AG04450 (cell line): ENCODE measurements at regions not wholly inside any gene's neighbourhood (a gene's known extent, or its start where the extent isn't known, plus 50 kb on each side); places are given as distances from the start of the nearest gene placed in this dataset.

Source experiments
- CTCF ChIA-PET: fragments of 300-600, 350-600 bp; formaldehyde crosslinking; extraction: SDS; loops from one replicate; lab custom pipeline; 2022; ENCODE audit warnings: antibody characterized with exemption, inconsistent platforms; lab: Charles Lee
- POLR2A ChIA-PET: fragments of 350-600 bp; formaldehyde crosslinking; extraction: SDS; loops from one replicate; lab custom pipeline; 2021; ENCODE audit warnings: antibody characterized with exemption, inconsistent platforms; lab: Yijun Ruan, JAX
- DNase-seq: peaks from one replicate; pipeline ENCODE4 v3.0.0-alpha.2; 2011; ENCODE audit warnings: low read depth, low spot score
- H3K27ac ChIP-seq: one replicate; pipeline ENCODE4 v1.5.1; 2012; ENCODE audit warnings: low read depth, low read length, control low read depth
- H3K27me3 ChIP-seq: one replicate; pipeline ENCODE4 v1.6.0; 2012; ENCODE audit warnings: low read length; ENCODE audit not compliant: control insufficient read depth, insufficient read depth
- H3K4me3 ChIP-seq: 2 replicates; pipeline ENCODE4 v1.5.1; 2011; ENCODE audit warnings: mild to moderate bottlenecking, low read depth, low read length, control low read depth
- H3K9me3 ChIP-seq: 2 replicates; pipeline ENCODE4 v1.5.1; 2012; ENCODE audit warnings: low read length; ENCODE audit not compliant: control insufficient read depth, insufficient read depth
- TF ChIP-seq, protein P1 (sequence below): IDR thresholded peaks from 2 replicates; pipeline ENCODE4 v1.5.1; 2011; ENCODE audit warnings: low read depth, low read length, control low read depth, inconsistent platforms

DNA sequence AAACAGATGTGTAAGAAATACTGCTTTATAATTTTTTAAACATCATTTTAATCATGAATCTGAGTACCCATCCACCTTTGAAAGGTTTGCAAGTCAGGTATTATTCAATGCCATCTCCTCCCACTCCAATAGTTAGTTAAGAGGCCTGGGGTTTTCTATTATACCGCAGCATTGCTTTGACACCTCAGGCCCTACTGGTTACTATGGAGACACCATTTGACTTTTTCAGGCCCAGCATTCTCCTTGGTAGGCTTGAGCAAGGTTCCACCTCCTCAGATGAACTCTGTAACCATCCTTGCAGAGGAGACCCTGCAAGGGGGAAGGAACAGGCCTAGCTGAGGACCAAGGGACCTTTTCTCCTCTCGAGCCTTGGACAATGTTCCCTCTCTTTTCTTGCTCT lies 326.9 kb upstream of the NPSR1 start:
- Histone ChIP-seq H3K9me3 (no peaks in the 10 kb centered on the region), H3K4me3 (no peak overlapping the region), H3K27ac (no peak overlapping the region), H3K27me3 (no peaks in the 10 kb centered on the region)
- POLR2A ChIA-PET, result no interaction called here
- TF ChIP-seq, protein P1, sequence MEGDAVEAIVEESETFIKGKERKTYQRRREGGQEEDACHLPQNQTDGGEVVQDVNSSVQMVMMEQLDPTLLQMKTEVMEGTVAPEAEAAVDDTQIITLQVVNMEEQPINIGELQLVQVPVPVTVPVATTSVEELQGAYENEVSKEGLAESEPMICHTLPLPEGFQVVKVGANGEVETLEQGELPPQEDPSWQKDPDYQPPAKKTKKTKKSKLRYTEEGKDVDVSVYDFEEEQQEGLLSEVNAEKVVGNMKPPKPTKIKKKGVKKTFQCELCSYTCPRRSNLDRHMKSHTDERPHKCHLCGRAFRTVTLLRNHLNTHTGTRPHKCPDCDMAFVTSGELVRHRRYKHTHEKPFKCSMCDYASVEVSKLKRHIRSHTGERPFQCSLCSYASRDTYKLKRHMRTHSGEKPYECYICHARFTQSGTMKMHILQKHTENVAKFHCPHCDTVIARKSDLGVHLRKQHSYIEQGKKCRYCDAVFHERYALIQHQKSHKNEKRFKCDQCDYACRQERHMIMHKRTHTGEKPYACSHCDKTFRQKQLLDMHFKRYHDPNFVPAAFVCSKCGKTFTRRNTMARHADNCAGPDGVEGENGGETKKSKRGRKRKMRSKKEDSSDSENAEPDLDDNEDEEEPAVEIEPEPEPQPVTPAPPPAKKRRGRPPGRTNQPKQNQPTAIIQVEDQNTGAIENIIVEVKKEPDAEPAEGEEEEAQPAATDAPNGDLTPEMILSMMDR, result no peak
- CTCF ChIA-PET, result no interaction called here
- no peak for DNase-seq

DNA sequence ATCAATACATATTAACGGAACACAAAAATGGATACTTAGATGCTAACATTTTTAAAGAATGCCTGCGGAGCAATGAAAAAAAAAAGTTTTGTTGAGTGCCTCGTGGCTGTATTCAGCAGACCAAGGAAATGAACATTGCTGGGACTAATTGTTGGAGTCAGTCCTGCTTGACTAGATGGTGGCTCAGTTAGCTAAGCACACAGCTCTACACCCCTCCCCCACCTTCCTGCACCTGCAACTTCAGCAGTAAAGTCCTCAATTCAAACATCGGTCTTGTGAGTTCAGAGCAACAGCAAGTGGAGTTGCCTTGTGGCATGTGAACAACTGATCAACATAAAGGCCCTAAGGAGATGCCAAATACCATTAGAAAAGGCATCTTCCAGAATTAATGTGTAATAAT lies 326.0 kb upstream of the NPSR1 start:
- DNase-seq, result no peak
- Histone ChIP-seq H3K9me3 (no peaks in the 10 kb centered on the region), H3K27me3 (no peaks in the 10 kb centered on the region), H3K4me3 (no peak overlapping the region), H3K27ac (no peak overlapping the region)
- CTCF ChIA-PET, result interaction anchor here (1.6 kb wide), 1 partner anchor 11 kb away, joined by 5 read pairs; no protein-coding TSS in a partner anchor
- TF ChIP-seq, protein P1, result no peak
- POLR2A ChIA-PET, result no interaction called here

- ChIA-PET POLR2A (no interaction called here), CTCF (interaction anchor here (1.6 kb wide), 1 partner anchor 12 kb away, joined by 5 read pairs; no protein-coding TSS in a partner anchor)
- Histone ChIP-seq H3K27me3 (no peaks in the 10 kb centered on the region), H3K27ac (no peak overlapping the region), H3K9me3 (no peaks in the 10 kb centered on the region), H3K4me3 (no peak overlapping the region)
- TF ChIP-seq, protein P1, result no peak
- DNase-seq, result no peak
Observed at GRCh38 chr7:34333184-34333583, 324.8 kb upstream of the NPSR1 start.

DNA sequence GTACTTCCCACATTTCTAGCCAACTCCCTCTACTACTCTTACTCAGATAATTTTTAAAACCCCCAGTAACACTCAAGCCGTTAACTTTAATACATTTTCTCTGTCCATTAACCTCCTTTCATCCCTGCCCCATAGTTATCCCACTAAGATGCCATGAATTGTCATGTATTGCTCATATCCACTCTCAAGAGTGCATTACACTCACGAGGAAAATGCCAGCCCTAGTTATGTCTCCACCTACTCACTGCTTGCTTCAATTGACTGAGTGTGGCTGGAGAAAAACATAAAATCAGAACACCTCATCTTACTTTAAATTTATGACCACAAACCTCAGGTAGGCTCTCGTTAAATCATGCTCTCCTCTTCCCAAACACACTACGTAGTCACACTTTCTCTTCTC lies 324.1 kb upstream of the NPSR1 start:
- TF ChIP-seq, protein P1, result no peak
- ChIA-PET POLR2A (no interaction called here), CTCF (no interaction called here)
- no peak overlapping the region for H3K27ac ChIP-seq
- H3K27me3 ChIP-seq, result no peaks in the 10 kb centered on the region
- no peaks in the 10 kb centered on the region for H3K9me3 ChIP-seq
- no peak for DNase-seq
- no peak overlapping the region for H3K4me3 ChIP-seq

- ChIA-PET POLR2A (no interaction called here), CTCF (interaction anchor here (1.5 kb wide), 1 partner anchor 17 kb away, joined by 4 read pairs; no protein-coding TSS in a partner anchor)
- no peak for DNase-seq
Observed at GRCh38 chr7:34337163-34337562, 320.9 kb upstream of the NPSR1 start.

More at GRCh38 chr7:34337163-34337562, 320.9 kb upstream of the NPSR1 start:
- Histone ChIP-seq H3K27me3 (no peaks in the 10 kb centered on the region), H3K4me3 (no peak overlapping the region), H3K27ac (no peak overlapping the region), H3K9me3 (no peaks in the 10 kb centered on the region)
- TF ChIP-seq, protein P1, result no peak
